Activated T-helper 2 cell treated with anti-CD3 and anti-CD28 coated beads, Interferon-gamma antibody, Interleukin-2, Interleukin-4, amounts not matched to agents 10 μg/mL and 5 μg/mL and 100 μg/mL, durations not matched to agents 14 hours and 24 hours and 36 hours (primary cell): ENCODE measurements at regions not wholly inside any gene's neighbourhood (a gene's known extent, or its start where the extent isn't known, plus 50 kb on each side); places are given as distances from the start of the nearest gene placed in this dataset.

Experiments used
- DNase-seq: peaks from one replicate; pipeline ENCODE4 v3.0.0; 2021; ENCODE audit warnings: low spot score
- H3K27ac Mint-ChIP-seq: one replicate; pipeline ENCODE4 v1.8.0; 2021; ENCODE audit warnings: mixed read lengths
- H3K27me3 Mint-ChIP-seq: one replicate; pipeline ENCODE4 v1.8.0; 2021; ENCODE audit warnings: low read depth, mixed read lengths
- H3K36me3 Mint-ChIP-seq: one replicate; pipeline ENCODE4 v1.8.0; 2021; ENCODE audit warnings: low read depth, mixed read lengths
- H3K4me1 Mint-ChIP-seq: one replicate; pipeline ENCODE4 v1.8.0; 2021; ENCODE audit warnings: low read depth, mixed read lengths
- H3K4me3 Mint-ChIP-seq: one replicate; pipeline ENCODE4 v1.8.0; 2021; ENCODE audit warnings: low read depth, mild to moderate bottlenecking, moderate library complexity, mixed read lengths
- H3K9me3 Mint-ChIP-seq: one replicate; pipeline ENCODE4 v1.8.0; 2021; ENCODE audit warnings: mixed read lengths
- intact Hi-C: fragments of 100-400 bp; cut with micrococcal nuclease; formaldehyde crosslinking; loops from one replicate; pipeline ENCODE4 v1.15.1; 2023

- DNase-seq: no peak
- intact Hi-C loops: no loop called here
- Mint-ChIP-seq H3K27me3 (peaks cover 4% of the 10 kb centered on the region), H3K9me3 (no peaks in the 10 kb centered on the region), H3K36me3 (no peaks in the 10 kb centered on the region), H3K4me1 (no peaks in the 10 kb centered on the region), H3K4me3 (no peak overlapping the region), H3K27ac (no peak overlapping the region)
Measured at GRCh38 chr4:38210396-38211114, 250.4 kb downstream of the PTTG2 start.

GRCh38 chr4:38211885-38212284 lies 251.7 kb downstream of the PTTG2 start:
- Mint-ChIP-seq H3K4me3 (no peak overlapping the region), H3K36me3 (no peaks in the 10 kb centered on the region), H3K27ac (no peak overlapping the region), H3K4me1 (no peaks in the 10 kb centered on the region), H3K9me3 (no peaks in the 10 kb centered on the region), H3K27me3 (peaks cover 4% of the 10 kb centered on the region)
- intact Hi-C loops: no loop called here
- no peak for DNase-seq

- Mint-ChIP-seq H3K27ac (no peak overlapping the region), H3K27me3 (peaks cover 6% of the 10 kb centered on the region), H3K4me1 (no peaks in the 10 kb centered on the region), H3K9me3 (no peaks in the 10 kb centered on the region), H3K4me3 (no peak overlapping the region), H3K36me3 (no peaks in the 10 kb centered on the region)
- intact Hi-C loops: no loop called here
- DNase-seq: no peak
Measured at GRCh38 chr4:38213083-38213805, 253.0 kb downstream of the PTTG2 start.

- no peaks in the 10 kb centered on the region for H3K9me3 Mint-ChIP-seq
- intact Hi-C loops: no loop called here
- no peak for DNase-seq
- no peak overlapping the region for H3K4me3 Mint-ChIP-seq
- no peaks in the 10 kb centered on the region for H3K36me3 Mint-ChIP-seq
- H3K27ac Mint-ChIP-seq: no peak overlapping the region
- H3K4me1 Mint-ChIP-seq: no peaks in the 10 kb centered on the region
- H3K27me3 Mint-ChIP-seq: peaks cover 13% of the 10 kb centered on the region
Measured at GRCh38 chr4:38222892-38223291, 262.7 kb downstream of the PTTG2 start.

GRCh38 chr4:38223306-38223705 lies 263.1 kb downstream of the PTTG2 start:
- intact Hi-C loops: no loop called here
- Mint-ChIP-seq H3K27ac (no peak overlapping the region), H3K27me3 (peaks cover 11% of the 10 kb centered on the region), H3K4me3 (no peak overlapping the region), H3K36me3 (no peaks in the 10 kb centered on the region), H3K9me3 (no peaks in the 10 kb centered on the region), H3K4me1 (no peaks in the 10 kb centered on the region)
- DNase-seq: no peak

GRCh38 chr4:38223782-38224236 lies 263.6 kb downstream of the PTTG2 start:
- Mint-ChIP-seq H3K27me3 (peaks cover 11% of the 10 kb centered on the region), H3K36me3 (no peaks in the 10 kb centered on the region), H3K4me3 (no peak overlapping the region), H3K4me1 (no peaks in the 10 kb centered on the region), H3K27ac (no peak overlapping the region), H3K9me3 (no peaks in the 10 kb centered on the region)
- no peak for DNase-seq
- intact Hi-C loops: no loop called here

- intact Hi-C loops: no loop called here
- no peaks in the 10 kb centered on the region for H3K4me1 Mint-ChIP-seq
- no peak overlapping the region for H3K27ac Mint-ChIP-seq
- peaks cover 13% of the 10 kb centered on the region for H3K27me3 Mint-ChIP-seq
- no peak overlapping the region for H3K4me3 Mint-ChIP-seq
- no peaks in the 10 kb centered on the region for H3K9me3 Mint-ChIP-seq
- H3K36me3 Mint-ChIP-seq: no peaks in the 10 kb centered on the region
- no peak for DNase-seq
Measured at GRCh38 chr4:38224850-38225249, 264.7 kb downstream of the PTTG2 start.

DNA sequence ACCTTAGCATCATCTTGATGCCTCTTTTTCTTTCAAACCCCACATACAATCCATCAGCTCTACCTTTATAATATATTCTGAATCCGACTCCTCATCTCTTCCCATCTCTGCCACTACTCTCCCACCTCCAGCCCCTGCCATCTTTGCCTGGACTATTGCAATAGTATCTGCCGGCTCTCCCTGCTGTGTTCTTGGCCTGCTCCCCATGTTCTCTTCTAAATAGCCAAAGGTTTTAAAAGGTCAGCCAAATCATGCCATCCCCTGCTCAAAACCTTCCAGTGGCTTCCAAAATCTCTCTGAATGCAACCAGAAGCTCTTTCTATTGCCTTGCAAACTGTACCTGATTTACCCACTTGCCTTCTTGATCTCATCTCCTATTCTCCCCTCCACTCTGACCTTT lies 266.0 kb downstream of the PTTG2 start:
- no peaks in the 10 kb centered on the region for H3K36me3 Mint-ChIP-seq
- H3K4me3 Mint-ChIP-seq: no peak overlapping the region
- no peak for DNase-seq
- no peak overlapping the region for H3K27ac Mint-ChIP-seq
- no peaks in the 10 kb centered on the region for H3K9me3 Mint-ChIP-seq
- intact Hi-C loops: no loop called here
- peaks cover 13% of the 10 kb centered on the region for H3K27me3 Mint-ChIP-seq
- no peaks in the 10 kb centered on the region for H3K4me1 Mint-ChIP-seq

DNA sequence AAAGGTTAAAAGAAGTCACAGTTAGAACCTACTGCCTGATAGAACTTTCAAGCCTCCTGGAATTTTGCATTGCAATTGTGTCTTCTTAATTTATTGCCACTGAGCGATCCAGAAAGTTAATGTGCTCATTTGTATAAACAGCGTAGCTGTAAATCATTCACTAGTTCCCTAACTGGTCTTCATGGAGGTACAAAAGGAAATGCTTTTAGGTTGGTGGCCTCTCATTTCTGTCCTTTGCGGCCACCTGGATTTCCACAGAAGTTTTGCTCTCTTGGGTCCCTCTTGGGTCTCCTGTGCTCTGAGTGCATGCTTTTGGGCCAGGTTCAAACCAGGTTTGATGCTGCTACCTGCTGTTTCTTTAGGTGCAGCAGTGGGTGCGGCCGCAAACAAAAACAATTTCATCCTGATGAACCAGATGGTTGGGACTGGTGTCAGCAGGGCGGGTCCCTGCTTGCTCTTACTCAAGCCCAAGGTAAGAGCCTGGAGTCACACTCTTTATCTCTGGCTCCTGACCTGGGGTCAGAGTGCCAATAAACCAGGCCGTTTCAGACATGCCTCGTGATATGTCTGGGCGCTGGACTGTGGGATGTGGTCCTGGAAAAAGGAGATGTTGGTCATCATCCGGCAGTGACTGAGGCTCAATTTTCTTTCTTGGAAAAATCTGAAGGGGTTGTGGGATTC lies 270.1 kb downstream of the PTTG2 start:
- DNase-seq: no peak
- H3K27ac Mint-ChIP-seq: no peak overlapping the region
- H3K4me1 Mint-ChIP-seq: no peaks in the 10 kb centered on the region
- no peaks in the 10 kb centered on the region for H3K9me3 Mint-ChIP-seq
- intact Hi-C loops: no loop called here
- no peaks in the 10 kb centered on the region for H3K36me3 Mint-ChIP-seq
- H3K4me3 Mint-ChIP-seq: no peak overlapping the region
- H3K27me3 Mint-ChIP-seq: peaks cover 18% of the 10 kb centered on the region

DNA sequence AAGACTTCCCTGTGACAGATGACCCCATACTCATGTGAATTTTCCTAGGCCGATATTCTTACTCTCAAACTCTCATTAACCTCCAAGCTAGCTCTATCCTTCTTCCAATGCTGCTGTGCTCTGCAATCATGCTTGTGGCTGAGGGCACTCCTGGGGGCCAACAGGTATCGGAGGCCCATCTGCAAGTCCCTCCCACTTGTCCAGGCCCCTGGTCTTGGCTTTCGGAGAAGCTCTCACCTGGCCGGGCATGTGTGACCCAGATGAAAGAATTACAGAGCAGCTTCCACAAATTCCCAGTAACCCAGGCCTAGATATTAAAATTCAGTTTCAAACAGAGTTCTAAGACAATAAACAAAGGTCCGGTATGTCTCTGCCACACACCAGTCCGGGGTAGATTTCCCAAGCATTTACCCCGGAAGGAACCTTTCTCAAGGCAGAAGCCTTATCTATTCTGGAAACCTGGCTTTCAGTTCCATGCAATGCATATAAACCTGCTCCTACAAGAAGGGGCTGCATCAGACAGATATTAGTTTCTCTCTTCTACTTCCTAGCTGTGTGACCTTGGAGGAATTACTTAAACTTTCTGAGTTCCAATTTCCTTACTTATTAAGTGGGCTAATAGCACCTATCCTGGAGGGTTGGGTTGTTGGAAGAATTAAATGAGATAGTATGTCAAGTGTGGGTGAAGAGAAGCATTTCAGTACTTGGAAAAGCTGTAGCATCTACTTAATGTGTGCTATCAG lies 270.8 kb downstream of the PTTG2 start:
- no peaks in the 10 kb centered on the region for H3K36me3 Mint-ChIP-seq
- DNase-seq: no peak
- intact Hi-C loops: no loop called here
- H3K27ac Mint-ChIP-seq: no peak overlapping the region
- no peaks in the 10 kb centered on the region for H3K4me1 Mint-ChIP-seq
- peaks cover 18% of the 10 kb centered on the region for H3K27me3 Mint-ChIP-seq
- no peak overlapping the region for H3K4me3 Mint-ChIP-seq
- H3K9me3 Mint-ChIP-seq: no peaks in the 10 kb centered on the region

DNA sequence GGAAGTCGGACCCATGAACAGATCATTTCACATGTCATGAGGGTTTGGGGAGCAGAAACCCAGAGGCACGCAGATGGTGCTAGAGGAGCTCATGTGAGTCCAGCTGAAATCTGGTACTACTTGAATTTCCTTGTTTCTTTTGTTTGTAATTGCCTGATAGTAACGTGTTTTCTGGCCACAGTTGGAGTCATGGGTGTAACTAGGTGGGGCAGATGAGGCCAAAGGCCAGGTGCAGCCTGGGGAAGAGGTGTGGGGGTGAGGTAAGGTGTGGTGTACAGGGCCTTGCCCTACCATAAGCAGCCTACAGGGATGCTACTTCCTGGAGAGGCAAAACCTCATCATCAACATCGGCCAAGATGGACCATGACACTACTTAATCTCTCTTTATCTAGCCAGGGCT lies 271.4 kb downstream of the PTTG2 start:
- DNase-seq: no peak
- intact Hi-C loops: no loop called here
- no peak overlapping the region for H3K4me3 Mint-ChIP-seq
- H3K9me3 Mint-ChIP-seq: no peaks in the 10 kb centered on the region
- H3K27me3 Mint-ChIP-seq: peaks cover 14% of the 10 kb centered on the region
- H3K4me1 Mint-ChIP-seq: no peaks in the 10 kb centered on the region
- H3K36me3 Mint-ChIP-seq: no peaks in the 10 kb centered on the region
- no peak overlapping the region for H3K27ac Mint-ChIP-seq

DNA sequence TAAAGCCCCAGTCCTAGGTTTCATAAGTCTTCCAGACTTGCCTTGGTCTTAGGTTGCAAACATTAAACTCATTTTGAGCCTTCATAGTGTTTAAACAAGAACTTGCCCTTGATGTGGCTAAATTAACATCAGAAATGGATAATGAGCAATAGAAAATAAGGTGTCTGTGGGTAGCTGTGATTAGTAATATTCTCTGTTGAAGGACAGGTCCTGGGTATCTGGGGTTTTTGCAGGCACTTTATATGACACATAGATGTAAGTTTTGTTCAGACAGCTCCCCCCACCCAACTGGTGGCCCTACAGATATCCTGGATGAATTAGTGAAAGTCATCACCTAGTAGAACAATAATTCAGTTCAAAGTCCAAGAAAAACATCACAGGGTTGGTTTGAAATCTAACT lies 272.5 kb downstream of the PTTG2 start:
- Mint-ChIP-seq H3K36me3 (no peaks in the 10 kb centered on the region), H3K27ac (no peak overlapping the region), H3K4me1 (no peaks in the 10 kb centered on the region), H3K4me3 (no peak overlapping the region), H3K27me3 (peaks cover 14% of the 10 kb centered on the region), H3K9me3 (no peaks in the 10 kb centered on the region)
- intact Hi-C loops: no loop called here
- no peak for DNase-seq
